GM19239 (cell line): ENCODE measurements at regions not wholly inside any gene's neighbourhood (a gene's known extent, or its start where the extent isn't known, plus 50 kb on each side); places are given as distances from the start of the nearest gene placed in this dataset.
A peak's percentile ranks its signal among the peaks of the same experiment; 100 is the strongest.

Experiments
- DNase-seq: peaks from one replicate; pipeline ENCODE4 v3.0.0; 2011; ENCODE audit warnings: low spot score; ENCODE audit not compliant: insufficient read length
- FAIRE-seq: peaks from 2 replicates; lab custom pipeline; 2011; peaks lifted over from hg19 to GRCh38; lab: Jason Lieb, UNC

DNA sequence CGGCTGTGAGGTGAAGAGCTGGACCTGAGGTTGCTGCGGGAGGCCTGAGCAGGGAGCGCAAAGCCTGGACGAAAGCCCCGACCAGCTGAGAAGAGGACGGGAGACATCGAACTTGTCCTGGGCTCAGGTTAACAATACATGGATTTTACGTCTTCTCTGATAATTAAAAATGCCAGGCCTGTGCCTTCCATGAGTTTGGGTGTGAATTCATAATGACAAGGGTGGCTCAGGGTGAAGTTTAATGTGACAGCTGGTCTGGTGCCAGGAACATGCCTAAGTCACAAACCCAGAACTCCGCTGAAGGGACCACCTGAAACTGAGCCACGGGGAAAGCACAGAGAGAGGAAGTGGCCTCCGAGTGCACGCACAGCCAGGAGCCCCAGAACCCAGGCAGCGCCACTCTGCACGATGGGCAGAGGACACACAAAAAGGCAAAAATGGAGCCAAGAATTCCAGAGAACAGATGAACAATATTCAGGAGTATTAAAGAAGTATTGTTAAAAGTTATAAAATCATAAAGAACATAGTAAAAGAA, 150.1 kb upstream of the RPS6KA2 start:
- DNase-seq = no peak
- FAIRE-seq = no peak

DNA sequence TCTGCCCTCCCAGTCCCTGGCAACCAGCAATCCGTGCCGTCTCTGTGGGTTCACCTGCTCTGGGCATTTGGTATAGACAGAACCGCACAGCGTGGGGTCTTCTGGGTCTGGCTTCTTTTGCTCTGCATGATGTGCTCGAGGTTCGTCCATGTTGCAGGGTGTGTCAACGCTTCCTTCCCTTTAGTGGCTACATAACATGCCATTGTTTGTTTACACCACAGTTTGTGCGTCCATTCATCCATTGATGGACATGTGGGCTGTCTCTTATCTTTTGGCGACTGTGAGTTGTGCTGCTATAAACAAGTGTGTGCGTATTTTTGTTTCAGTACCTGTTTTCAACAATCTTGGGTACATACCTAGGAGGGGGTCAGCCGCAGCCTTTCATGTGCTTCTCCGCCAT, 149.5 kb upstream of the RPS6KA2 start:
- no peak for FAIRE-seq
- no peak for DNase-seq

DNA sequence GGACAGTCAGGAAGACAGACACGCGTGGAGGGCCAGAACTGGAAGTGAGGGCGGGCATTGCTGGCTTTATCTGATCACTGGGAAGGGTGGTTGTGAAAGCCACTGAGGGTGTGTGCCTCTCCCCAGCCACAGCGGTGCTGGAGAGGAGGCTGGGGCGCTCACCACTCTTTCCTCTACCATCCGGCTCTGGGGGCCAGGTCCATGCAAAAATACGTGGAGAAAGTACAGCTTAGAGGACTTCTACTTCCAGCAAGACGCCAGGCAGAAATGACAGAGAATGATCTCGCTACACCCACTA, 148.8 kb upstream of the RPS6KA2 start:
- DNase-seq (no peak), FAIRE-seq (no peak)

DNA sequence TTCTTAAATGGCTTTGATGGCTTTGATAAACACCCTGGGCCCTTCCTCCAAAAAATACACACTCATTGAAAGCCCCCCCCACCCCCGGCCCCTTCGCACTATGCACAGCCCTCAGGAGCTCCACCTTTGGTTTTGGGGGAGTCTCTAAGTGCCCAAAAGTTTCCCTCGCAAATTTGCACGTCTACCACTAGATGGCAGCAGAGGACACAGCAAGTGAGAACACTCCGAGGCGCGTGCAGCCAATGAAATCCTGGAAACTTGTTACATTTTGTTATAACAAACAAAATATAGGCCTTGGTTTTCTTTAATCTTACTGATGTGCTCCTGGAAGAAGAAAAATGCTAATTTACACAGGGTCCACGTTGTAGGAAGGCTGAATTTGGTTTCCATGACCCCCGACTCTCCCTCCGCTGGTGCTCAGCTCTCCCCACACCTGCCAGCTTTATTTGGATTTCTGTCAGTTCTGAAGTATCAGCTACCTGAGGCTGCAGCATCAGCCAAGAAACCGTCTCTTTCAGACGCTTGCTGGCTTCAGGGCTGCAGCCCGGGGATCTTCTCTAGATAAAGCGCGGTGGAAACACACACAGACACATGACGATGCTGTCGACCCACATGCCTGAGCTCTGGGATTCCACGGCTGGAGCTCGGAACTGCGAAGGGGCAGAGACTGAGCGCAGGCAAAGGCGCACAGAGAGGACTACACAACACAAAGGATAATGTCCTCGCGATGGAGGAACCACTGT, 148.3 kb upstream of the RPS6KA2 start:
- peak; percentile 88 for DNase-seq
- FAIRE-seq = peak; percentile 97

DNA sequence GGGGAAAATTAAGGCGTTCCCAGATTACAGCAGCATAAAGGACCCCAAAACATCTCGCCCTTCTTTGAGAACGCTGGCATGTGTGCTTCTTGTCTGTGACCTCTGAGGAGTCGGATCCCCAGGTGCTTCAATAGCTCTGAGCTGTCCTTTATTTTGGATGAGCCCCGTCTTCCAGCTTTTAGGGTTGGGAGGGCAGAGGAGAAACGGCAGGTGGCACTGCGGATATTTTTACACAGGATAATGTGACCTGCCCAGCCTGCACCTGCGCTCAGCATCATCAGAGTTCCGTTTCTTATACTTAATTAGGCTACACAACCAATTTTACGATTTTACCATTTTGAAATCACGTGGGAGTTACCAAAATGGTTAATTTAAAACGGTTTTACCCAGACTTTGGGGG, 147.7 kb upstream of the RPS6KA2 start:
- DNase-seq (no peak), FAIRE-seq (no peak)

DNA sequence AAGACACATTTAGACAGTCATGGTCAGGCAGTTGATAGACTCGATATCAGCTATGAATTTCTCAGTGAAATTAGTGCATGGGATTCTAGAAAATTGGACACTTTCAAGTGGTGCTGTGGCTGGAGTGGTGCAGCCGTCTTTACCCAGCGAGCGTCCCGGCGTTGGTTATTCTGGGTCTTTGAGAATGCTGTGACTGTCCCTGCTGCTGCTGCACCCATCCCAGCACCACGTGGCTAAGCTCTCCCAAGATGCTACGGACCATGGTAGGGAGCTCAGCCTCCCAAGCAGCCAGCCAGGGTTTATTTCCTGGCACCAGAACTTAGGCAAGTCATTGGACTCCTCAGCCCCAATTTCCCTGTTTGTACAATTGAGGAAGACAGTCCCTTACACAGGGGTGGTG, 147.2 kb upstream of the RPS6KA2 start:
- DNase-seq (no peak), FAIRE-seq (no peak)

DNA sequence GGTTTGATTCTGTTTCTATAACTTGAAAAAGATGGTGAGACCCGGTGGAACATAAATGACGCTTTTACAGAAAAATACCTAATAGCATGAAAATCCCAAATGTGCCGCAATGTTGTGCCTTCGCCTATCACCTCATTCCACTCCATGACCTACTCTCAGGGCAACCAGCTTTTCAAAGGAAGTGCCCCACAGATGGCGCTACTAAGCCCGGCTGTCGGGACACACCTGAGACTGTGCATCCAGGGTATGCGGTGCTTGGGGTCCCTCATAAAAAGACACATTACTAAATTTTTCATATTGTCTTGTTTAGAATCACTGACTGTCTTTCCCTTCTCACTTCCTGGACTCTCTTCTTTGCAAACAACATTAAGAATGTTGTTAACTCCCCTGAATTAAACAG, 145.5 kb upstream of the RPS6KA2 start:
- FAIRE-seq (no peak), DNase-seq (no peak)

DNA sequence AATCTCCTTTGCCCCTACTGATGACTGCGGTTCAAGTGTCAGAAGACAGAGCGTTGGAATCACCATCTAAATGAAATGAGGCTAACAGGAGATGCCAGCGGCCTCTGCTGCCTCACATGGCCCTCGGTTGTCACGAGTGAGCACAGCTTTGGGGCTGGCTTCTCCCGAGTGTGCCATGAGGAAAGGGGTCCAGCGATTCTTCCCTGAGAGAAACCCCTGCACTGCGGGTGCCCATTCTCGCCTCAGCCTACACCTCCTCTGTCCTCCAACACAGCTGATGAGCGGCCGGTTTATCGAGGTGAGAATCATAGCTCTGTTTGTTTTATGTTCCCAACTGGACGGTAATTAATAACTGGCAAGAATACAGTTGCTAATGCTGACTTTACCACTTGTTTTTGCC, 144.7 kb upstream of the RPS6KA2 start:
- no peak for FAIRE-seq
- no peak for DNase-seq

DNA sequence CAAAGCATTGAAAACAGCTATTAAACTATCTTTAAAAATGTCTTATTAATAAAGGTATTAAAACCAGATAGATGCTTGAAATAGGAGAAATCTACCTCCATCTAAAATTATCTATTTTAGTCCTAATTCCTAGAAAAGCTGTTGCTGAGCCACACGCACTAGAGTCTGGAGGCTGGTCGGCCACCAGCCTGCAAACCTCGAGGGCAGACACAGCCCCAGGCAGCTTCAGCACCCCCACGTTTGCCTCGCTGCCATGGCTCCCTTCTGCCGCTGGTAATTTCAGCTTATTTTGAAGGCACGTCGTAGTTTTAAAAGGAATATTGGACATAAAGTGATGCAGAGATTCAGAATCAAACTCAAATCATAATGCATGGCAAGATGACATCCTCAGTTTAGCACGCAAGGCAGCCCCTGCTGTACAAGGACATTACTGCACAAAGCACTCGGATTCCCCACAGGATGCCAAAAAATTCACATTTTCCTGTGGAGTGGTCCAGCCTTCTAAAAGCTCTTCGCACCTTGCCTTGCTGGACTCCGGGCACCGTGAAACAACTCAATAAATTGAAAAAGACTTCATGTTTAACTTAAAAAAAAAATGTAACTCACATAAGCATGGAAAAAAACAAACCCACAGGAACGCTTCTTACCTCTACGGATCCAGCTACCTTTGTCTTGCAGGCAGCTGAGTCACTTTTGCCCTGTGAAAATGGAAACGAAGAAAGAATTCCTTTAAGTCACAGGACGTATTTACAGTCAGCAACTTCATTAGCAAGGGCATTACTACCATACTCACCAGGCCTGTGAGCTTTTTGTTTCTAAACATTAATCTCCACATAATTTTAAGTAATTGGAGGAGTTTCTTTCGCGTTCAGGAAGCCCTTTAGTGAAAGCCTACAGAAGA, 143.4 kb upstream of the RPS6KA2 start:
- DNase-seq (no peak), FAIRE-seq (no peak)

DNA sequence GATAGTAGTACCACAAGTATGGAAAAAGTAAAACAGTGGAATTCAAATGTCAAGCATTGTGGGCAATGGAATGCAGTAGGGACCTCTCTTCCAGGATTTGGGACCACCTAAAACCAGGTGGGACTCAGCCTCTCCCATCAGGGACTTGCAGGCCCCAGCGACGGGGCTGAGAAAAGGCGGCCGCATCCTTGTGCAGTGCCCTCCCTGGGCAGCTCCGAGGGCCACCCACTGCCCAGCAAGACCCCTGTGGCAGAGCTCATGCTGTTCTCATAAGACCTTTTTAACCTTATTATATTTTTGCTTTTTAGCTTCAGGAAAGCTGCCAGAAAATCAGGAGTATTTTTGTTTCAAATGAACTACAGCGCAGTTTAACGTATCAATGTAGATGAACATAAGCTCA, 142.6 kb upstream of the RPS6KA2 start:
- DNase-seq (no peak), FAIRE-seq (no peak)

DNA sequence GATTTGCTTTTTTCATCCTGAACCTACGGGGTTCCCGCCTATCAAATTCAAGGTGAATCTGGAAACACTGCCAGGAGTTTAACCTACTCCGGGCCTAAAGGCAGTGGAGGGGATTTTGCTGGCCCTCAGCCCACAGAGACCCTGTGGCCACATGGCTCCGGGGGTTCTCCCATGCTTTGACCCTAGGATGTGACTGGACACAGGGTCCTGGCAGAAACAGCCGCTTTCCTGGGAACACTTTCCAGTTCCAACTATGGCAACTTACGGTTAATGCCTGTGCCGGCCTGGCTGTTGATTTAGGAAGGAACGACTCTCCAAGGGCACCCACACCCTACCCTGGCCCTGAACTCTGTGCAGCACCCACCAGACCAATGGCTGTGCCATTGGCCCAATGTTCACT, 141.7 kb upstream of the RPS6KA2 start:
- FAIRE-seq (no peak), DNase-seq (no peak)

DNA sequence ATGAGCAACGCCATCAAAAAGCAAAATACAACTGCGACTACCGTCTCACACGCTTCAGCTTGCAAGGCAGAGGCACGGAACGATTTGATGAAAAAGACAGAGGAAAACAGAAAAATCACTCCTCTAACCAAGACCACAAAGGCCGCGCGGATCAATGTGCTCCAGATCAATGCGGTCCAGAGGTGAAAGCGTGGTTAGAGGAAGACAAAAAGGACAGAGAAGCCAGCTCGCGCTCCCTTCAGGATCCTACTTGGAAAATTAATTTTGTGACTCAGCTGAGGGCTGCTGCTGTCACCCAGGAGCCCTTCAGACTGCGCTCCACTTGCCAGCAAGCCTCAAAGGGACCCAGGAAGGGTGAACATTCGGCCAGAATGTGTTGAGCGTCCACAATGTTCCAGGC, 140.2 kb upstream of the RPS6KA2 start:
- no peak for FAIRE-seq

DNA sequence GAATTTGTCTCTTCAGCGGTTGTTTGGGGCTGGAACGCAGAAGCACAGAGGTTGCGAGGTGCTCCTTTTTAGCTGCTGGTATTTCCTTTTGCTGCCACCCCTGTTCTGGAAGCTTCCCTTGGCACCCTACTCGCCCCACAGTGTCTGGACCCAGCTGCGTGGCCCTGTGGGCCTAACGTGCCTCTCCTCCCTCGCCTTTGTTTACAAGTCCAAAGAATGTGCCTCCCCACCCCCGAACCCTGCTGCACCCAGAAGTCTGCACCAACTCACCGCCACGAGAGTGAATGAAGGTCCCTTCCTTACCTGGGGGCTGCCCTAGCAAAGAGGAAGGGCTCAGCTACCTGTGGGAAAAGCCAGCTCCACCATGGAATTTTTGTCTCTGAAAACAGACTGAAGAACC, 139.7 kb upstream of the RPS6KA2 start:
- no peak for FAIRE-seq
- no peak for DNase-seq

More for the DNA sequence above, 140.2 kb upstream of the RPS6KA2 start:
- no peak for DNase-seq

DNA sequence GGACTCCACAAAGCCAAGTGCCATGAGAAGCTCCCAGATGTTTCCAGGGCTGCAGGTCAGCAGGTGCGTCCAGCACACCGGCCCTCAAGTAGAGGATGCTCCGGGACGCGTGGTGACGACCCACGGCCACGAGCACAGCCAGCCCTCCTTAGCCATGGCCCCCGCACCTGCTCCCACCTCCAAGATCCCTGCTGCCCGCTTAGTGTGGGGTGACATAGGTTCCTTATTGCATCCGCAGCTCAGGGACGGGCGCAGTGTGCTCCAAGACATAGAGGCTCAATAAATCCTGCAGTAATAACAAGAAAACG, 138.1 kb upstream of the RPS6KA2 start:
- no peak for DNase-seq
- FAIRE-seq = no peak

DNA sequence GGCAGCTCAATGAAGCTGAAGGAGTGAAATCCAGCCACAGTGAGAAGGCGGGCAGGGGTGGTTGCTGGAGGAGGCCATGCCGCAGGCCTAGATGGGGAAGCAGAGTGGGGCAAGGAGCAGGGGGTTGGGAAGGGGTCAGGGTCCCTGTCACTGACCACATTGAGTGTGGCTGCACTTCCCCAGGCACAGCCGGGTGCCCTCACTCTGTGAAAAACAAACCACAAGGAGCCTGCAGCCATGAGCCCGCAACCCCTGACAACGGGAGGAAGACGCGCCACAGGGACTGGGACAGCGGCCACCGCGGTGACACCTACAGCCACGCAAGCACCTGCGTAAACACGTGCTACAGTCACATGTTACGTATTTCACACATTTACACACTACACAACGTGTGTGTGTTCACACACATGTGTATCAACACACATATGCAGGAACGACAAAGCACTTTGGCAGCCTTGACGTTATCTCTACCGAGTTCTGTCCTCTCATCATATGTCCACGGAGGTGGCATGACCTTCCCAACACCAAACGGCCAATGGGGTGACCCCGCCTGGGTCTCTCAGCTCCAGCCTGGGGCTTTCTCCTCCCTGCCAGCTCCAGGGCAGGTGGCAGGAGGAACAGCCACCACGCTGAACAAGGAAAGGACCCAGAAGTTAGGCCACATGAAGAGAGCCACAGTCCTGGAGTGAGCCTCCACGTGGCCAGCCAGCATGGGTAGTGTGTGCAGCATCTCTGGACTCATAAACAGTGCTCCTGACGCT, 137.6 kb upstream of the RPS6KA2 start:
- FAIRE-seq = no peak

DNA sequence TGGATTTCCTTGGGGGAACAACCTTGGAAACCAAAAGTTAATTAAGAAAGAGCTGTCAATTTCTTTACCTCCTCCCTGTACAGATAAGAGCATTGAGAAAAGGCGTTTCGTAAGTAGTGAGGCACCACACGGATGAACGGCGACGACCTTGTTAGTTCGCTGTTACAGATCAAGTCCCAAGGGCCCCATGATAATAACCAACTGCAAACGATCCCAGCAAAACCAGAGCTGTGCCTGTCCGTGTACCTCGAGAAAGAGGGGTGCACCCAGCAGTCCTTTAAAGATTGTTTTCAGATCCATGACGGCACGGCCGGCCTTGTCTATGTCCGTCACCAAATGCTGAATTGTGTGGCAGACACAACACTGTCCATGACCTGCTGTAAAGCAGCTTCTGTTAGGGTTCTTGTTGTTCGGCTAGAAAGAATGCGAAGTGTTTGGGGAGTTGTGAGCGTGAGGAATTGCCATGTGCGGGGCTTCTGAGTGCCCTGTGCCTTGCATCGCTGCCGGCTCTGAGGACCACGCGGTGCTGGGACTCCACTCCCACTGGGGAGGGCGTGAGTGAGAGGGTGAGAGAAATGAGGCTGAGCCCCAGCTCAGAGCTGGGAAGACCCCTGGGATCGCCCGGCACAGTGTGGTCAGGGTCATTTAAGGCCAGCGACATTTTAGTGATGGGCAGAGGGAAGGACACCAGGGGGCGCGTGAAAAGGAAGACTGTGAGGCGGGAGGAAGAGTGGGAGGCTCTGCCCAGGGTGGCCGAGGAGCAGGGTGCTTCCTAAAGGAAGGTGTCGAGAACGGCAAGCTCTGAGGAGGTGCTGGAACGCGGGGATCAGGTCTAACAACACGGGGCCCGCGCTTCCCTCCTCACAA, 136.8 kb upstream of the RPS6KA2 start:
- FAIRE-seq (no peak), DNase-seq (no peak)

More for the DNA sequence above, 137.6 kb upstream of the RPS6KA2 start:
- DNase-seq = no peak

DNA sequence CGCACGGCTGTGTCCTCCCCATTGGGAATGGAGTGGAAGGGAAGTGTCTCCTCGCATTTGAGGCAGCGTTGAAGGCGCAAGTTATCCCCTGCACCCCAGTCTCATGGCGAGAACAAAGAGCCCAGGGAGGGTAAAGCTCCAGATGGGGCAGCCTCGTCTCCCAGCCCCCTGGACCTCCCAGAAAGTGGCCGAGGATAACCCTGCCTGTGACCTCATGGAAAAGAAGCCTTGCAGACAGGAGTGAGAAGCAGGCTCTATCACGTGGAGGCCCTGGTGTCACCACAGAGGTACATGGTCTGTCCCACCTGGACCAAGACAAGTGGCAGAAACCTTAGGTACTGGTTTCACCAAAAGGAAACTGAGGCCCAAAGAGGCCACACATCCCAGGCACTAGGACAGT, 134.8 kb upstream of the RPS6KA2 start:
- no peak for FAIRE-seq

DNA sequence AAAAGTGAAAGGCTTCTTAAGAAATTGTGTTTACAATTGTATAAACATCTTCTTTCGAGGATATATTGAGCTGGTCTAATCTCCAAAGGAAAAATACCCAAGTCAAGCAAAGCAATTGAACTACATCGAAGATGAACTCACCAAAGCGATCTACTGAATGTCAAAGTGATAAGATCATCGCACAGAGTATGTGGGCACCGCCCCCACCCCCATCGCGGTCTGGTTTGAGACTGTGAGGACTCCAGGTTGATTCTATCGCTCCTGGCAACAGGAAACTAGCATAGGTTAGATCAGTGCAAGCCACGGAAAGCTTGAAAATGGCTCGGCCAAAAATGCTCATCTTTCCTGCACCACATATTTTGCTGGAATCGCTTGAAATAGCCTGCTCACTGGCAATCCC, 133.2 kb upstream of the RPS6KA2 start:
- no peak for FAIRE-seq
- DNase-seq = no peak

More for the DNA sequence above, 134.8 kb upstream of the RPS6KA2 start:
- DNase-seq = no peak

DNA sequence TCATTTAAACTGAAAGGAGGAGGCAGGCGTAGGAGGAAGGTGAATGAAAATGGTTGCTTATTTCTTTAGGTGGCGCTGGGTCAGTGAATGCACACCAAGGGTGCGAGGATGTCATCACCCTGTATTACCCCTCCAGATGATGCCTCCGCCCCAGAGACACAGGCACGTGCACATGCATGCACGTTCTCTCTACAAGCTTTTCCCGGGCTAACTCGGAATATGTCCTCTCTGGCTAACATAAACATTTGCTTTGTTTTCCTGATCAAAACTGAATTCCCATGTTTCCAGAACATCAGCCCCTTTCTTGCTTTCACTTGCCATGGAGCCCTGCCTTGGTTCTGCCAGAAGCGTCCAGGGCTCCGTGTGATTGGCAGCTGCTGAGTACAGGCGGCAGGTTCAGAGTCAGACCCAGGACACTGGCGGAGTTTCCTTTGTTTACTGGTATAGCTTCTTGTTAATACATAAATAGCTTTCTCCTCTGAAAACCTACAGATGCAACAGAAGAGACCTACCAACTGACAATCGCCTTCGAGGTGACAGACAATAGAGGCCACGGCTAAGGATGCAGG, 131.2 kb upstream of the RPS6KA2 start:
- DNase-seq (no peak), FAIRE-seq (no peak)
